Tibial nerve (tissue), 3 donors: ENCODE measurements at regions not wholly inside any gene's neighbourhood (a gene's known extent, or its start where the extent isn't known, plus 50 kb on each side); places are given as distances from the start of the nearest gene placed in this dataset.

ENCODE experiments used
- CTCF ChIP-seq, 5 experiments: fragments of 200-600 bp in 3 of 5; fragments of 450-650 bp in 2 of 5; sonication (generic) in 3 of 5; IDR thresholded peaks; one replicate each; pipeline ENCODE4 v1.5.1; 2016 to 2019; ENCODE audit warnings: antibody characterized with exemption in 5 of 5, mild to moderate bottlenecking in 3 of 5, moderate library complexity in 2 of 5
- POLR2A ChIP-seq, 2 donors: fragments of 450-650 bp; IDR thresholded peaks; one replicate each; pipeline ENCODE4 v1.6.1; 2017; ENCODE audit warnings: antibody characterized with exemption in 2 of 2, mild to moderate bottlenecking in 2 of 2, moderate library complexity in 2 of 2

GRCh38 chr2:2692599-2693389 lies 361.7 kb upstream of the MYT1L start:
- TF ChIP-seq CTCF (IDR thresholded peaks at IDR 0.05) = no peak
- TF ChIP-seq POLR2A (IDR thresholded peaks at IDR 0.05) = no peak
